Effector memory CD8-positive, alpha-beta T cell (primary cell): ENCODE measurements at regions not wholly inside any gene's neighbourhood (a gene's known extent, or its start where the extent isn't known, plus 50 kb on each side); places are given as distances from the start of the nearest gene placed in this dataset.

Source experiments
- ATAC-seq: fragments of 150-1000 bp; cut with Tn5 transposase; replicated peaks from 2 replicates; pipeline ENCODE4 v1.10.0; 2021; ENCODE audit warnings: mild to moderate bottlenecking, moderate library complexity
- DNase-seq, 3 experiments: peaks; one replicate each; pipeline ENCODE4 v3.0.0; 2021
- H3K27ac Mint-ChIP-seq, 2 donors: one replicate each; pipeline ENCODE4 v1.8.0; 2022; ENCODE audit warnings: mild to moderate bottlenecking in 2 of 2, mixed read lengths in 2 of 2, moderate library complexity in 2 of 2
- H3K27me3 Mint-ChIP-seq, 2 donors: one replicate each; pipeline ENCODE4 v1.8.0; 2022; ENCODE audit warnings: mixed read lengths in 2 of 2
- H3K36me3 Mint-ChIP-seq: one replicate; pipeline ENCODE4 v1.8.0; 2022; ENCODE audit warnings: mild to moderate bottlenecking, moderate library complexity, mixed read lengths; ENCODE audit not compliant: insufficient read depth
- H3K4me1 Mint-ChIP-seq, 2 donors: one replicate each; pipeline ENCODE4 v1.8.0; 2022; ENCODE audit warnings: low read depth in 2 of 2, mixed read lengths in 2 of 2
- H3K4me3 Mint-ChIP-seq, 2 donors: one replicate each; pipeline ENCODE4 v1.8.0; 2022; ENCODE audit warnings: mild to moderate bottlenecking in 2 of 2, mixed read lengths in 2 of 2, moderate library complexity in 2 of 2
- H3K9me3 Mint-ChIP-seq, 2 donors: one replicate each; pipeline ENCODE4 v1.8.0; 2022; ENCODE audit warnings: mixed read lengths in 2 of 2

DNA sequence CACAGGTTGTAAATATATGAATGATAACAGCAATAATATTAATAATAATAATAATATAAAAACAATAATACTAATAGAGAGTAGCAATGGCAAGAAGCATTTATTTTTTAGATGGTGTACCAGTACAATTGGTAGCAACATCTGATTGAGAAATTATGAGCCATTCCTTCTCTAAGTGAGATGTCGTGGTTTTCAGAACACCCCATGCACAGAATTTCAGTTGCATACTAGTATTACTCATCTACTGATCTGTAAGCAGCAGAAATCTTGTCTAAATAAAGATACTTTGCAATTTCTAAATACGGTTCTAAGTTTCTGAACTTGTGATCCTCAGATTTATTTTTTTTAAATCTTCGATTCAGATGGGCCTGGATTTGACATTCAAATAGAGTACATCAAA is 788.0 kb upstream of the ATXN8OS start:
- no peak overlapping the region for H3K4me3 Mint-ChIP-seq
- H3K27me3 Mint-ChIP-seq = no peaks in the 10 kb centered on the region
- DNase-seq = no peak
- peaks cover 6 to 10% of the 10 kb centered on the region in 2 donors for H3K9me3 Mint-ChIP-seq
- no peaks in the 10 kb centered on the region for H3K36me3 Mint-ChIP-seq
- H3K27ac Mint-ChIP-seq = no peak overlapping the region
- no peak for ATAC-seq
- H3K4me1 Mint-ChIP-seq = no peaks in the 10 kb centered on the region

DNA sequence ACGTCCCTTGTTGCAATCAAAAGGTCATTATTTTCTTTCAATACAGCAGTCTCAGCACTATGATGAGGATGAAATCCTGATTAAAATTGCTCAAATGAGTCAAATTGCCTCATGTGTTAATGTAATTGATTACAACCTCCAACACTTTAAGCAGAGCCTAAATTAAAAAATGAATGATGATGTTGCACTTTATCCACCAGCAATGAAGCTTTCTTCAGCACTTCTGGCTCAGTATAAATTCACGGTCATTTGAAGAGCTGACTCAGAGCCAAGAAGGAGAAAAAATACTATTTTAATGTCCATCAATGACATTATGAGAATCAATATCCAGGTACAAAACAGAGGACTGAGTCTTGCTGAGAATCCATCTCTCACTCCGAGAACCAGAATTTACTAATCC is 792.6 kb upstream of the ATXN8OS start:
- no peaks in the 10 kb centered on the region for H3K27me3 Mint-ChIP-seq
- no peak overlapping the region for H3K4me3 Mint-ChIP-seq
- no peak for DNase-seq
- H3K9me3 Mint-ChIP-seq = peaks cover 11 to 17% of the 10 kb centered on the region in 2 donors
- ATAC-seq = no peak
- no peak overlapping the region for H3K27ac Mint-ChIP-seq
- no peaks in the 10 kb centered on the region for H3K36me3 Mint-ChIP-seq
- H3K4me1 Mint-ChIP-seq = no peaks in the 10 kb centered on the region

DNA sequence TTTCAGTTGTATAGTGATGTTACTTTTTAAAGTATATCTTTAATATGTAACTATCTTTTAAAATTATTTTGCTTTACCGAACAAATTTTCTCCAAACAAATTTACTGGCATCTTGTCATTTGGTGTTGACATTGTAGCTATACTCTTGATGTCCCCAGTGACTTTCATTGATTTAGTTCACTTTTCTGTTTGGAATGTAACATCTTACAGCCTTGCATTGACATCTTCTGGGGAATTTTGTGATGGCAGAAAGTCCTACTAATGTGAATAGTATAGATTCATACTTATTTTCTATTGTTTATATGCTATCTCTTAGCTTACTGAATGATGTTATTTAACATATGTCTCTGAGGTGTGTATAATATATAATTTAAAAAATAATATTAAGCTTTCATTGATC is 800.9 kb upstream of the ATXN8OS start:
- DNase-seq = no peak
- Mint-ChIP-seq H3K4me1 (no peaks in the 10 kb centered on the region), H3K4me3 (no peak overlapping the region), H3K36me3 (no peaks in the 10 kb centered on the region), H3K9me3 (peaks cover 5 to 6% of the 10 kb centered on the region in 2 donors), H3K27ac (no peak overlapping the region), H3K27me3 (no peaks in the 10 kb centered on the region)
- ATAC-seq = no peak

DNA sequence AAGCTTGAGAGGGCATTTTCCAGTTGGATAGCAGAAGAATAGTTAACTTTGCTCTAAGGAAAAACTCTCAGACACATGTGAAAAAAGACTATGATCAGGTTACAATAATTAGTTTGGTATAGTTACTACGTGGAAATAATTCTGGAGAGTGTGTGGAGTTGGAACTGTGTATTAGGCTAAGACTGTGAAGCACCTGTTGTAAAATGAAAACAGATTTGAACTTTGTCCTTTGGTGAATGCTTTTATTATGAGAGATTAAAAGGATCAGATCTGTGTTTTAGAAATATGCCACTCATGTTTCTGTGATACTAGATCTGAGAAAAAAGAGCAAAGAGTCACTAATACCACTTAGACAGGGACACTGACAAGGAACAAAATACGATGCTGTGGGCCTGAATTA is 807.5 kb upstream of the ATXN8OS start:
- H3K27me3 Mint-ChIP-seq = no peaks in the 10 kb centered on the region
- H3K9me3 Mint-ChIP-seq = peaks cover 8 to 34% of the 10 kb centered on the region in 2 donors
- no peak for DNase-seq
- no peaks in the 10 kb centered on the region for H3K36me3 Mint-ChIP-seq
- H3K4me1 Mint-ChIP-seq = no peaks in the 10 kb centered on the region
- no peak overlapping the region for H3K27ac Mint-ChIP-seq
- ATAC-seq = no peak
- H3K4me3 Mint-ChIP-seq = no peak overlapping the region

DNA sequence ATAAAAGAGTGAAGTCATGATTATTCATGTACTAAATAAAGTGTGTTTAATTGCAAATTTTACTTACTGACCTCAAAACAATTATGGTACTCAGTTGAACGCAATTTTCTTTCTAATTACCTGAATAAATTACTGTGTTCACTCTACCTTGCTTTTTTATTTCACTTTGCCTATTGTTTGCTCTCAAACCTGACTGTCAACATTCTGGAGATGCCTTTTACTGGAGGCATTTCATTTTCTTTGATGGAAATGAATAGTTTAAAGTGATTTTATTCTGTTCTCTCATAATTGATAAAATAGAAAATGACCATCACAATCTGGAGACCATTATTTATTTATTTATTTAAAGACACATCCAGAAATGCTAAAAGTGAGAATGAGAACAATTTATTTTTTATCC is 811.5 kb upstream of the ATXN8OS start:
- no peak overlapping the region for H3K4me3 Mint-ChIP-seq
- no peaks in the 10 kb centered on the region for H3K4me1 Mint-ChIP-seq
- DNase-seq = no peak
- no peaks in the 10 kb centered on the region for H3K27me3 Mint-ChIP-seq
- no peak for ATAC-seq
- H3K27ac Mint-ChIP-seq = no peak overlapping the region
- H3K36me3 Mint-ChIP-seq = no peaks in the 10 kb centered on the region
- peaks cover 11 to 32% of the 10 kb centered on the region in 2 donors for H3K9me3 Mint-ChIP-seq

DNA sequence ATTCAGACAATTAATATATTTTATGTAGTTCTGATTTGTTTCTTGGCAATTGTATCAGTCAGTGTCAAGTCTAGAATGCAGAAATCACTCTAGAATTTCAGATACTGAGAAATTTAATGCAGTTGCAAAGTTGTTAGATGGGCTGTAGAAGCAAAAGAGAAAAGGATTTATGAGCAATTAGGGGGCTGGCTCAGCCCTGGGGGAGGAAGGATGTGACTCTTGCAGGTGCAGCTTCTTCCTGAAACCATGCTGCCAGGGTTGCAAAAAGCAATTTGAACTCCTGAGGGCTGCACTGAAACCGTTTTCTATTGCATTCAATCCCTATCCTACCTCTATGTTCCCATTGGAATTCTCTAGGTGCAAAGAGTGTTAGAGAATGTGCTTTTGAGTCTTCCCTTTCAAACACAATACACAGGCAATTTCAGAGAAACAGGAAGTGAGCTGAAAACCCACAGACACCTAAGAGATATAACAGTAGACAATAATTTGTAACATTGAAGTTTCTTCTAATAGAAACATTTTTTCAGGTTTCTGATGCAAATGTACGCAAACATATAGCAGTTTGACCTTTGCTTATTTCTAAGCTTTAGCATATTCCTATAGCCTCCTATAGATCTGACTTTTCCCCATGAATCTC is 814.7 kb upstream of the ATXN8OS start:
- DNase-seq (no peak), ATAC-seq (no peak)
- Mint-ChIP-seq H3K36me3 (no peaks in the 10 kb centered on the region), H3K4me1 (no peaks in the 10 kb centered on the region), H3K4me3 (no peak overlapping the region), H3K9me3 (peaks cover 7 to 9% of the 10 kb centered on the region in 2 donors), H3K27me3 (no peaks in the 10 kb centered on the region), H3K27ac (no peak overlapping the region)

DNA sequence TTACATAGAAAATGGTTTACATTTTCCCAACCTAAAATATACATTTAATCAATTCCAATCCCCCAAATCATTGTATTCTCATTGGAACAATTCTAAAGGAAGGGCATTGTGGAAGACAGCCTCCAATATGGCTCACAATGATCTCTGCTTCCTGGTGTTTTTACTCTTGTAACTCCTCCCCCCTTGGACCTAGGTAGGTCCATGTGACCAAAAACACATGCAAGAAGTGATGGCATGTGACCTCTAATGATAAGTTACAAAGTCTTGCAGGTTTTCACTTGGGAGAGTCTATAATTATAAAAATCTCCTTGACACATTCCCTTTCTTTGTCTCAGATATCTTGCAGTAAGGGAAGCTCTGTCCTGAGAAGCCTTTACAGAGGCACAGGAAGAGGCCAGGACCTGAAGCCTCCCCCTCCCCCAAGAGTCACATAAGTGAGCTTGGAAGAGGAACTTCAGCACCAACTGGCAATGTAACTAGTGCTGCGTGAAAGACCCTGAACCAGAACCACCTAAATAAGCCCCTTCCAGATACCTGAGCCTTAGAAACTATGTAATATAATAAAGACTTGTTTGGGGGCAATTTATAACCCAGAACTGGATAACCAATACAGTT is 816.2 kb upstream of the ATXN8OS start:
- DNase-seq (no peak), ATAC-seq (no peak)
- no peak overlapping the region for H3K27ac Mint-ChIP-seq
- H3K4me3 Mint-ChIP-seq = no peak overlapping the region
- H3K9me3 Mint-ChIP-seq = peaks cover 7 to 9% of the 10 kb centered on the region in 2 donors
- no peaks in the 10 kb centered on the region for H3K36me3 Mint-ChIP-seq
- no peaks in the 10 kb centered on the region for H3K4me1 Mint-ChIP-seq
- no peaks in the 10 kb centered on the region for H3K27me3 Mint-ChIP-seq

DNA sequence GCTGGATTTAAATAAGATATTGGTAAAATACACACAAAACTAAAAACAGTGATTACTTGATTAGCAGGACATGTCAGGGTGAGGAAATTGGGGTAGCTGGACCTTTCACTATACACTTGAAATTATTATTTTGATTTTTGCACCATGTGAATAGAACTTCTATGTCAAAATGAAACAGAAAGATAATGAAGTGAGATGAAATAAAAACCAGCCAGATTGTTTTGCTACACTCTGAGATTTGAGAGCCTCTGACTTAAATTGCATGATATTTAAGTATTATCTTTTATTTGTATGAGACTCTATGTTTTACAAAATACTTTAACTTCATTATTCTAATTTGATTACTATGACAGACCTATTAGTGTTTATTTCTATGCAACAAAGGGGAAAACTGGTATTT is 819.6 kb upstream of the ATXN8OS start:
- Mint-ChIP-seq H3K27me3 (no peaks in the 10 kb centered on the region), H3K36me3 (no peaks in the 10 kb centered on the region), H3K9me3 (peaks cover 0 to 6% of the 10 kb centered on the region in 2 donors), H3K27ac (no peak overlapping the region), H3K4me1 (no peaks in the 10 kb centered on the region), H3K4me3 (no peak overlapping the region)
- no peak for ATAC-seq
- DNase-seq = no peak

DNA sequence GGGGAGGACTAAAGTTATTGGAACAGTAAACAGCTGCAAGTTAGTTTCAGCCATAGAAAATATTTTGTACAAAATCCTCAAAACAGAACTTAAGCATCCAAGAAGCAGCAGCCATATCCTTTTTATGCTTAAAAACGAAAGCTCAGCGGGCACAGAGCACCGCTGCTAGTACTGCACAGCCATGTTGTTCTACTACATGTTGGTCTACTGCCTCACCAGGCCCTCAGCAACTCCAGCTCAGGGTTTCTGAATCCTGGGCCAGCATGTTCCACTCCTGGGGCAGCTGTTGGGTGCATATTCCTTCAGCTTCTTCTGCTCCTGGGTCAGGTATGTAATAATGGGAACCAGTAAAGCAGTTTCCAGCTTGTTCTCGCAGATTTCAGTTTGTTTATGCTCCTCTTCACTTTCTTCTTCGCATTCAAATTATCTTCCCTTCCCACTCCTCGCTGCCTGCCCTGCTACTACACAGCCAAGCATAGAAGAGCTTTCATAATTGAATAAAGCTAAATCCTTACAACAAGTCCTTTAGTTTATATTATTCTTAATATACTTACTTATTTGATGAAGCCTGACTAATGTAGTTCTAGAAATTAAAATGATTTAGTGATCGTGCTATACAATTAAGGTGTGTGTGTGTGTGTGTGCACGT is 820.5 kb upstream of the ATXN8OS start:
- ATAC-seq (no peak), DNase-seq (no peak)
- Mint-ChIP-seq H3K36me3 (no peaks in the 10 kb centered on the region), H3K27ac (no peak overlapping the region), H3K27me3 (no peaks in the 10 kb centered on the region), H3K4me3 (no peak overlapping the region), H3K4me1 (no peaks in the 10 kb centered on the region), H3K9me3 (peaks cover 0 to 7% of the 10 kb centered on the region in 2 donors)

DNA sequence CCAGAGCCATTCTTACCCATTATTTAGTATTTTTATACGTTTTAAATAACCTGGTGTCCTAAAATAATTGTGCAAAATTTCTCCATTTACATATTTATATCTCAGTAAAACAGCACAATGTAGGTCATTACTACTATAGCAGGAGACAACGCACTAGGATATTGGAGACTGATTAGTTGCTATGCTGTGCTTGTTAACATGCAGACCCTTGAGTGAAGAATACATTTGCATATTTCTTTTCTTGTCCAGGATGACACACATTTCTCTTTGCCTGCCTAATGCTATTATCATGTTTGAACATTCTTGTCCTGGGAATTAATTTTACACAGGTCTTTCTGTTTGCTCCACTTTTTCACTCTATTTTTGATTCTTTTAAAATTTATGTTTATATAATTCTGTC is 823.8 kb upstream of the ATXN8OS start:
- H3K36me3 Mint-ChIP-seq = no peaks in the 10 kb centered on the region
- no peak overlapping the region for H3K4me3 Mint-ChIP-seq
- no peak for ATAC-seq
- peaks cover 0 to 4% of the 10 kb centered on the region in 2 donors for H3K9me3 Mint-ChIP-seq
- DNase-seq = no peak
- no peak overlapping the region for H3K27ac Mint-ChIP-seq
- no peaks in the 10 kb centered on the region for H3K4me1 Mint-ChIP-seq
- H3K27me3 Mint-ChIP-seq = no peaks in the 10 kb centered on the region

DNA sequence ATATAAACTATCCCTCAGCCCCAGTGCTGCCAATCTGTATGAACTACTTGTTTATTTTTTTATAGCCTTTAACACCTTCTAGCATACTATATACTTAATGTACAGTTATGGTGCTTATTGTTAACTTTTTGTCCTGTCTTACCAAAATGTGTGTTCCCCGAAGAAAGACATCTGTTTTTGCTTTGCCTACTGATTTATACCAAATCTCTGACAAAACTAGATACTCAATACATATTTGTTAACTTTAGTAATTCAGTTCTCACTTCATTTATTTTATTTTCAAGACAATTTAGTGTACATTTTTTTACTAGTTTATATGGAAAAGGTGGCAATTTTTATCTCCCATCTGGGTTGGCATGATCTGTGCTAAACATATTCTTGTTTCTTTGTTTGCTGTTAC is 824.3 kb upstream of the ATXN8OS start:
- Mint-ChIP-seq H3K36me3 (no peaks in the 10 kb centered on the region), H3K9me3 (peaks cover 0 to 4% of the 10 kb centered on the region in 2 donors), H3K4me3 (no peak overlapping the region), H3K27ac (no peak overlapping the region), H3K27me3 (no peaks in the 10 kb centered on the region), H3K4me1 (no peaks in the 10 kb centered on the region)
- DNase-seq = no peak
- no peak for ATAC-seq

DNA sequence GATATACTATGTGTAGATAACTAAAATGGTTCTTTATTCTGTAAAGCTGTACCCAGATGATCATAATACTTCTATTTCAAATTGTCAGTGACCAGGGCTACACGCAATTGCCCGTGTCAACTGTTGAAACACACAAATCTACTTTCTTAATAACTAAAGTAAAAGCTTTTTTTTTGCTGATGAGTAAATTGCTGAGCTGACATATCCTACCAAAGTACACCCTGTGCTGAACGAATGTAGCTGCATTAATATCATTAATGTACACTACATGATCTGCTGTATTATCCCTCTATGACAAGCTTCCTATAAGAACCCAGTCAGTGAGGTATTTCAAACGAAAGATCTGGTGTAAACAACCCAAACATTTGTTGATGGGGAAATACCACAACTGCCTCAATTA is 827.2 kb upstream of the ATXN8OS start:
- no peaks in the 10 kb centered on the region for H3K4me1 Mint-ChIP-seq
- no peak overlapping the region for H3K4me3 Mint-ChIP-seq
- H3K27me3 Mint-ChIP-seq = no peaks in the 10 kb centered on the region
- ATAC-seq (no peak), DNase-seq (no peak)
- no peaks in the 10 kb centered on the region for H3K36me3 Mint-ChIP-seq
- no peak overlapping the region for H3K27ac Mint-ChIP-seq
- peaks cover 0 to 4% of the 10 kb centered on the region in 2 donors for H3K9me3 Mint-ChIP-seq

DNA sequence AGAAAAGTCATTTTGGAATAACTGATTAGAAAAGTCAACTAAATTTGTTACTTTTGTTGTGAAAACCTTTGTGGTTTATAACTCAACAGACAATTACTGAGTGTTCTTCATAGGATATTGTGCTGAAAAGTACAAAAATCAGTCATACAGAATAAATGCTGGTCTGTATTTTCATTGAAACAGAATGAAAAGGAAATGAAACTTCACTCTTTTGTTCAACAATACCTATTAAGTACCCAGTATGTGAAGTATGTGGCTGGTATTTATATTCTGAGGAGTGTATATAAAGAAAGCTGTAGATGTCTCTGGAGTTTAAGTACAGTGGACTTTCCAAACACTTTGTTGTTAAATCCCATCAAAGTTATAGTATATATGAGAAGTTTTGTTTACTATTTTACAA is 828.4 kb upstream of the ATXN8OS start:
- Mint-ChIP-seq H3K27me3 (no peaks in the 10 kb centered on the region), H3K4me1 (no peaks in the 10 kb centered on the region), H3K4me3 (no peak overlapping the region), H3K27ac (no peak overlapping the region), H3K36me3 (no peaks in the 10 kb centered on the region), H3K9me3 (peaks cover 0 to 4% of the 10 kb centered on the region in 2 donors)
- ATAC-seq (no peak), DNase-seq (no peak)

DNA sequence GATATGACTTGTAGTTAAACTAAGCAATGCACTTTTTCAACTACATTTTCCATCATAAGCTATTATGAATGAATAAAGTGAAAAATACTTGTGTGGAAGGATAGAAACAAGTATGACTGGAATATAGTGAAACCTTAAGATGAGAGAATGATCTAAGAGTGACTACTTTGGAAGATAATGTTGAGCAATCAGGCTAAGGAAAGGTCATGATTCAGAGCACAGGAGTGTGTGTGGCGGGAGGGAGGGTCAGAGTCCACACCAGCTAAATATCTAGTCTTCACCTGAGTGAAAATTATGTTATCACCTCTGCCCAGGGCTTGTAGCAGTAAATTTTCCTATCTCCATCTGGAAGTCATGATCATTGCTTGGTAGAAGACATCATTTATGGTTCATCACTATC is 833.4 kb upstream of the ATXN8OS start:
- H3K9me3 Mint-ChIP-seq = peaks cover 0 to 4% of the 10 kb centered on the region in 2 donors

More for the DNA sequence above, 833.4 kb upstream of the ATXN8OS start:
- no peak overlapping the region for H3K4me3 Mint-ChIP-seq
- H3K27ac Mint-ChIP-seq = no peak overlapping the region
- H3K27me3 Mint-ChIP-seq = no peaks in the 10 kb centered on the region
- no peaks in the 10 kb centered on the region for H3K36me3 Mint-ChIP-seq
- no peaks in the 10 kb centered on the region for H3K4me1 Mint-ChIP-seq
- DNase-seq (no peak), ATAC-seq (no peak)
